Tibial artery (tissue), 4 donors: ENCODE measurements at regions not wholly inside any gene's neighbourhood (a gene's known extent, or its start where the extent isn't known, plus 50 kb on each side); places are given as distances from the start of the nearest gene placed in this dataset.

ENCODE experiments used
- DNase-seq, 2 donors: peaks; one replicate each; pipeline ENCODE4 v3.0.0-alpha.2; 2019
- H3K27ac ChIP-seq, 2 donors: fragments of 200-600 bp; sonication (generic) in 1 of 2; 1 replicate in 1 of 2; 2 replicates in 1 of 2; pipeline ENCODE4 v1.5.1; 2018 to 2019; ENCODE audit warnings: mild to moderate bottlenecking in 1 of 2
- H3K27me3 ChIP-seq, 2 donors: fragments of 200-600 bp; sonication (generic) in 1 of 2; one replicate each; pipeline versions ENCODE4 v1.5.1 to v1.6.0; 2016 to 2019
- H3K36me3 ChIP-seq, 3 donors: fragments of 200-600 bp; sonication (generic) in 2 of 3; one replicate each; pipeline ENCODE4 v1.5.1; 2016 to 2019; ENCODE audit warnings: mild to moderate bottlenecking in 2 of 3
- H3K4me1 ChIP-seq, 4 donors: fragments of 200-600 bp; sonication (generic) in 2 of 4; 1 replicate in 3 of 4; 2 replicates in 1 of 4; pipeline ENCODE4 v1.5.1; 2016 to 2019
- H3K4me3 ChIP-seq, 2 donors: fragments of 200-600 bp; sonication (generic) in 1 of 2; 1 replicate in 1 of 2; 2 replicates in 1 of 2; pipeline ENCODE4 v1.5.1; 2018 to 2019; ENCODE audit warnings: mild to moderate bottlenecking in 2 of 2
- H3K9me3 ChIP-seq, 3 donors: fragments of 200-600 bp; sonication (generic) in 1 of 3; one replicate each; pipeline ENCODE4 v1.5.1; 2016 to 2019
- intact Hi-C: fragments of 100-400 bp; cut with DNase I; formaldehyde crosslinking; loops from one replicate; pipeline ENCODE4 v1.15.0; 2023; ENCODE audit warnings: low total_unique reads
- TF ChIP-seq, protein P1 (sequence below), 2 experiments: fragments of 200-600 bp in 1 of 2; fragments of 450-650 bp in 1 of 2; IDR thresholded peaks; one replicate each; pipeline ENCODE4 v1.5.1; 2017 to 2019; ENCODE audit warnings: antibody characterized with exemption in 2 of 2, mild to moderate bottlenecking in 1 of 2, moderate library complexity in 1 of 2

DNA sequence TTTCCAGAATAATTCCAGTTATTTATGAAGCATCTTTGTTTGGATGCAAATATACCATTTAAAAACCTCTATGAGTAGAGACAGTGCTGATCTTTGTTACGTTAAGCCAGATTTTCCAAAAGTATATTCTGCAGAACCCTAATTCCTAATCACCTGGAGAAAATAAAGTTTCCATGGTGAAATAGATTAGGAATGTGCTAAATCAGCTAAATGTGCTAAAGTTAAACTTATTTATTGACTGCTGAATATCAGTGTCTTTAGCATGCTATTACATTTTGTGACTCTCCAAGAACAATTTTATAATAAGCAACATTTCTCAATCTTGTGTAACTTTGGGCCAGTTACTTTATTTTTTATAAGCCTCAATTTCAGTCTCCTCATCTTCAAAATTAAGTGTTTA lies 196.3 kb upstream of the NFIA start:
- no peaks in the 10 kb centered on the region for H3K36me3 ChIP-seq
- no peak for DNase-seq
- no peak overlapping the region for H3K4me3 ChIP-seq
- H3K27ac ChIP-seq: no peak overlapping the region
- intact Hi-C loops: no loop called here
- no peaks in the 10 kb centered on the region for H3K27me3 ChIP-seq
- H3K4me1 ChIP-seq: no peaks in the 10 kb centered on the region
- H3K9me3 ChIP-seq: no peaks in the 10 kb centered on the region
- TF ChIP-seq, protein P1, sequence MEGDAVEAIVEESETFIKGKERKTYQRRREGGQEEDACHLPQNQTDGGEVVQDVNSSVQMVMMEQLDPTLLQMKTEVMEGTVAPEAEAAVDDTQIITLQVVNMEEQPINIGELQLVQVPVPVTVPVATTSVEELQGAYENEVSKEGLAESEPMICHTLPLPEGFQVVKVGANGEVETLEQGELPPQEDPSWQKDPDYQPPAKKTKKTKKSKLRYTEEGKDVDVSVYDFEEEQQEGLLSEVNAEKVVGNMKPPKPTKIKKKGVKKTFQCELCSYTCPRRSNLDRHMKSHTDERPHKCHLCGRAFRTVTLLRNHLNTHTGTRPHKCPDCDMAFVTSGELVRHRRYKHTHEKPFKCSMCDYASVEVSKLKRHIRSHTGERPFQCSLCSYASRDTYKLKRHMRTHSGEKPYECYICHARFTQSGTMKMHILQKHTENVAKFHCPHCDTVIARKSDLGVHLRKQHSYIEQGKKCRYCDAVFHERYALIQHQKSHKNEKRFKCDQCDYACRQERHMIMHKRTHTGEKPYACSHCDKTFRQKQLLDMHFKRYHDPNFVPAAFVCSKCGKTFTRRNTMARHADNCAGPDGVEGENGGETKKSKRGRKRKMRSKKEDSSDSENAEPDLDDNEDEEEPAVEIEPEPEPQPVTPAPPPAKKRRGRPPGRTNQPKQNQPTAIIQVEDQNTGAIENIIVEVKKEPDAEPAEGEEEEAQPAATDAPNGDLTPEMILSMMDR (IDR thresholded peaks at IDR 0.05): no peak

DNA sequence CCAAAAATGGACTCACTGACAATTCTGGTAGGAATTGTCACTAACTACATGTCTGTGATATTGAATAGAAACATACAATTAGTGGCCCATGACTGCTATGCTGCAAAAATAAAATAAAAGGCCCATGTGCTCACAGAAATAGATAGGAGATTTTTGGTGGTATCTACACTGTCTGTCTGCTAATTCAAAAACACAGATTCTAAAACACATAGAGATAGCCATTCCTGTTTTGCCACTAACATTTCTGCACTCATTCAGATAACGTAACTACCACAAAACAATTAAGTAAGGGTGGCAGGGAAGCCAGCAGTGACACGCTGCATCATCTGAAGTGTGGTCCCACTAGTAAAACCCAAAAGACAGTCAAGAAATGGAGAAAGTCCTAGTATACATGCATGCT lies 202.2 kb upstream of the NFIA start:
- DNase-seq: no peak
- Histone ChIP-seq H3K4me1 (no peaks in the 10 kb centered on the region), H3K36me3 (no peaks in the 10 kb centered on the region), H3K4me3 (no peak overlapping the region), H3K27me3 (no peaks in the 10 kb centered on the region), H3K27ac (no peak overlapping the region), H3K9me3 (no peaks in the 10 kb centered on the region)
- intact Hi-C loops: no loop called here
- TF ChIP-seq, protein P1 (IDR thresholded peaks at IDR 0.05): no peak

DNA sequence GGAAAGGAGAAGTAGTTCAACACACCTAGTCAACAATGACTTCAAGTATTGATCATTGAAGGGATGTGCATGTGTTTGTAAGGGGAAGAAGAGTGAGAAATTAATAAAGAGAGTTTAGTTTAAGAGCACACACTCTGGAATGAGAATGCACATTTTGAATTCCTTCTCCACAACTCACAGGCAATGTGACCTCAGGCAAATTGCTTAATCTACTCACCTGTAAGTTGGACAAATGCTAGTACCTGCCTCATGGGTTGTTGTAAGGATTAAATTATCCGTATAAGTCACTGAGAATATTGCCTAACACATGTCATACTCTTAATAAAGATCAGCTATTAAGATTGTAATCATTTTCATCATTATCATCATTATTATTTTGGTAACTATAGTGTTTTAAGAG lies 204.0 kb upstream of the NFIA start:
- no peak for DNase-seq
- Histone ChIP-seq H3K4me3 (no peak overlapping the region), H3K36me3 (no peaks in the 10 kb centered on the region), H3K4me1 (no peaks in the 10 kb centered on the region), H3K27ac (no peak overlapping the region), H3K9me3 (no peaks in the 10 kb centered on the region), H3K27me3 (no peaks in the 10 kb centered on the region)
- intact Hi-C loops: no loop called here
- TF ChIP-seq, protein P1 (IDR thresholded peaks at IDR 0.05): no peak

DNA sequence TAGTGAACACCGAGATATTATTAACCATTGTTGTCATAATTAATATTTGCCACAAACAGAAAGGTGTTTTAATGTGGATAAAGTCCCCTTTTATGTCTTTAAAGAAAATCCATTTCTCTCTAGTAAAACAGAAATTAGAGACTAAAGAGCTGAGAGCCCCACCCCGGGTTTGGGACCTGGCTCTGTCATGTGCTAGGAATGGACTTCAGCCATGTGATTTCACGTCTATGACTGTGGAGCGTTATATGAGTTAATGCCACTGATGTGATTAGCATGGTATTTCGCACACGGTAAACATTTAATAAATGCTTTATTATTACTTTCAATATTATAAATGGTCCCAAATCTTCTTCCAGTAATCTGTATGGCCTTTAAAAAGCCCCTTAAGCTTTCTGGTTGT lies 205.0 kb upstream of the NFIA start:
- no peak overlapping the region for H3K27ac ChIP-seq
- no peak for DNase-seq
- H3K27me3 ChIP-seq: no peaks in the 10 kb centered on the region
- no peak overlapping the region for H3K4me3 ChIP-seq
- H3K36me3 ChIP-seq: no peaks in the 10 kb centered on the region
- intact Hi-C loops: no loop called here
- TF ChIP-seq, protein P1 (IDR thresholded peaks at IDR 0.05): no peak
- H3K4me1 ChIP-seq: no peaks in the 10 kb centered on the region
- H3K9me3 ChIP-seq: no peaks in the 10 kb centered on the region

DNA sequence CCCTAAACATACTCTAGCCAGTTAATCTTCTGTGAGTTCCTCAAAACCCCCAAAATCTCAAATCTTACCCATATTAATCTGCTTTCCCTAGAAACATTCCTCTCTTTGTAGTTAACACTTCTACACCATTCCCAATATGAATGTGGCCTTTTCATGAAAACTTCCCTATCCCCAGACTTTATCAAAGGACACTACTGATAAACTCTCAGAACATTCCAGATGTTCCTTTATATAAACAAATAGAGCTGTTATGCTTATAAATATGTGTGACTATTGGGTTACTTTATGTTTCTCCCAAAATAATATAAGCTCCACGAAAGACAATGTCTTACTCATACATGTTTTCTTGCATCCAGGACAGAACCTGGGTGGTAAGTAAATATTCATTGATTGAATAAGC lies 205.4 kb upstream of the NFIA start:
- TF ChIP-seq, protein P1 (IDR thresholded peaks at IDR 0.05): no peak
- DNase-seq: no peak
- no peak overlapping the region for H3K27ac ChIP-seq
- intact Hi-C loops: no loop called here
- no peak overlapping the region for H3K4me3 ChIP-seq
- H3K9me3 ChIP-seq: no peaks in the 10 kb centered on the region
- no peaks in the 10 kb centered on the region for H3K36me3 ChIP-seq
- H3K27me3 ChIP-seq: no peaks in the 10 kb centered on the region
- H3K4me1 ChIP-seq: no peaks in the 10 kb centered on the region

DNA sequence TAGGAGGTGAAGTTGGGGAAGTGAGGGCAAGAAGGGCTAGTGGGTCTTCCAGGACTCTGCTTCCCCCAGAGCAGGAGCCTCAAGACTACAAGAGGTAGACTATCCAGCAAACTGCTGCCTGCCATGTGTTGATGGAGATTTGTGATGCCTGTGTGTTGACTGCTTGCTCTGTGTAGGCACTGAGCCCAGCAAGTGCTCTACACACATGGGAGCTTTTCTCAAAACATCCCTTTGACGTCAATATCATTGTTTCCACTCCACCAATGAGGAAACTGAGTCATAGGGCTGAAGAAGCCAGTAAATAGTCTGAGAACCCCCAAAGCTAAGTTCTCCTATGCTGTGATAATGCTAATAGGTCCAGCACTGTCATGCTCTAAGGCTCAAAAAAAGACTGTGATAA lies 207.2 kb upstream of the NFIA start:
- Histone ChIP-seq H3K36me3 (no peaks in the 10 kb centered on the region), H3K27ac (no peak overlapping the region), H3K9me3 (no peaks in the 10 kb centered on the region), H3K4me3 (no peak overlapping the region), H3K4me1 (no peaks in the 10 kb centered on the region), H3K27me3 (no peaks in the 10 kb centered on the region)
- intact Hi-C loops: no loop called here
- TF ChIP-seq, protein P1 (IDR thresholded peaks at IDR 0.05): no peak
- DNase-seq: no peak
